NB4 (cell line): ENCODE measurements at regions not wholly inside any gene's neighbourhood (a gene's known extent, or its start where the extent isn't known, plus 50 kb on each side); places are given as distances from the start of the nearest gene placed in this dataset.

Experiments used
- CTCF ChIP-seq: IDR thresholded peaks from one replicate; pipeline ENCODE4 v1.5.1; 2012; ENCODE audit warnings: low read depth, low read length
- MAX ChIP-seq: IDR thresholded peaks from 2 replicates; pipeline ENCODE4 v1.6.1; 2011; ENCODE audit warnings: low read depth, low read length
- MYC ChIP-seq: IDR thresholded peaks from 2 replicates; pipeline ENCODE4 v1.6.1; 2011; ENCODE audit warnings: low read depth, low read length
- POLR2A ChIP-seq: IDR thresholded peaks from 2 replicates; pipeline ENCODE4 v1.6.1; 2011; ENCODE audit warnings: mild to moderate bottlenecking; ENCODE audit not compliant: insufficient read length; ENCODE audit errors: extremely low read depth

- TF ChIP-seq CTCF (no peak), POLR2A (no peak), MAX (no peak), MYC (no peak)
These were observed 2064.1 kb upstream of the TENM3 start for GRCh38 chr4:180179146-180179545.
